H1 (cell line): ENCODE measurements at regions not wholly inside any gene's neighbourhood (a gene's known extent, or its start where the extent isn't known, plus 50 kb on each side); places are given as distances from the start of the nearest gene placed in this dataset.

Source experiments
- CTCF ChIA-PET: fragments of 300-600 bp; sonication (Branson Sonifier 250); formaldehyde crosslinking; loops from one replicate; lab custom pipeline; 2021; ENCODE audit not compliant: partially characterized antibody; lab: Charles Lee
- POLR2A ChIA-PET: fragments of 300-600 bp; sonication (Branson Sonifier 250); formaldehyde crosslinking; loops from one replicate; lab custom pipeline; 2021; ENCODE audit warnings: inconsistent platforms; ENCODE audit not compliant: partially characterized antibody; lab: Charles Lee
- DNase-seq, 2 experiments: peaks; one replicate each; pipeline versions ENCODE4 v3.0.0 to v3.0.0-alpha.2; 2010 to 2022; ENCODE audit warnings: low spot score in 2 of 2, low read depth in 1 of 2, mixed read lengths in 1 of 2
- FAIRE-seq: peaks from 2 replicates; lab custom pipeline; 2011; peaks lifted over from hg19 to GRCh38; lab: Jason Lieb, UNC
- H2AFZ ChIP-seq: 2 replicates; pipeline ENCODE4 v1.8.1; 2012; ENCODE audit warnings: low read length, inconsistent platforms
- H2AK5ac ChIP-seq: 2 replicates; pipeline ENCODE4 v1.6.1; 2013; ENCODE audit warnings: low read depth, low read length
- H2BK120ac ChIP-seq: replicated peaks from 2 replicates; pipeline ENCODE3; 2013; ENCODE audit warnings: low read depth, low read length, inconsistent platforms
- H2BK12ac ChIP-seq: 2 replicates; pipeline ENCODE4 v1.6.1; 2013; ENCODE audit warnings: low read depth, low read length
- H2BK15ac ChIP-seq: 2 replicates; pipeline ENCODE4 v1.6.1; 2013; ENCODE audit warnings: low read length
- H2BK20ac ChIP-seq: 2 replicates; pipeline ENCODE4 v1.6.1; 2013; ENCODE audit warnings: low read length
- H2BK5ac ChIP-seq: 2 replicates; pipeline ENCODE4 v1.6.1; 2013; ENCODE audit warnings: low read depth, low read length
- H3K14ac ChIP-seq: 2 replicates; pipeline ENCODE4 v1.6.1; 2013; ENCODE audit warnings: inconsistent platforms; ENCODE audit not compliant: insufficient read length
- H3K18ac ChIP-seq: 2 replicates; pipeline ENCODE4 v1.6.1; 2013; ENCODE audit warnings: low read length; ENCODE audit errors: extremely low read depth
- H3K23ac ChIP-seq: 2 replicates; pipeline ENCODE4 v1.6.1; 2013; ENCODE audit warnings: inconsistent platforms; ENCODE audit not compliant: insufficient read length
- H3K23me2 ChIP-seq: 2 replicates; pipeline ENCODE4 v1.6.1; 2013; ENCODE audit warnings: low read depth, low read length
- H3K27ac ChIP-seq: 2 replicates; pipeline ENCODE4 v1.6.1; 2011; ENCODE audit warnings: low read depth, low read length, inconsistent platforms
- H3K27me3 ChIP-seq, 4 experiments: replicated peaks in 1 of 4; 1 replicate in 1 of 4; 2 replicates in 3 of 4; pipeline versions ENCODE4 v1.6.1 to v1.8.1; 2011 to 2013; ENCODE audit warnings: low read length in 3 of 4, mild to moderate bottlenecking in 3 of 4, inconsistent platforms in 2 of 4, mixed read lengths in 2 of 4, moderate library complexity in 1 of 4; ENCODE audit not compliant: control insufficient read depth in 3 of 4, insufficient read depth in 3 of 4; ENCODE audit errors: extremely low read depth in 1 of 4
- H3K36me3 ChIP-seq, 4 experiments: 2 replicates each; pipeline versions ENCODE4 v1.6.1 to v1.8.1; 2011 to 2013; ENCODE audit warnings: mild to moderate bottlenecking in 4 of 4, low read length in 3 of 4, moderate library complexity in 2 of 4, control low read depth in 1 of 4, inconsistent platforms in 1 of 4; ENCODE audit not compliant: insufficient read depth in 4 of 4, control insufficient read depth in 2 of 4
- H3K4ac ChIP-seq: replicated peaks from 2 replicates; pipeline ENCODE3; 2013; ENCODE audit warnings: low read length, low read depth, mixed read lengths, inconsistent platforms; ENCODE audit not compliant: insufficient read length
- H3K4me1 ChIP-seq, 4 experiments: replicated peaks in 1 of 4; 1 replicate in 1 of 4; 2 replicates in 3 of 4; pipeline versions ENCODE4 v1.6.1 to v1.8.1; 2011 to 2013; ENCODE audit warnings: low read length in 3 of 4, inconsistent platforms in 2 of 4, mixed read lengths in 1 of 4; ENCODE audit not compliant: insufficient read depth in 4 of 4, control insufficient read depth in 3 of 4
- H3K4me2 ChIP-seq, 2 experiments: 2 replicates each; pipeline versions ENCODE4 v1.6.1 to v1.8.1; 2011 to 2013; ENCODE audit warnings: low read depth in 2 of 2, low read length in 2 of 2, control low read depth in 1 of 2, inconsistent platforms in 1 of 2, mild to moderate bottlenecking in 1 of 2; ENCODE audit not compliant: insufficient read depth in 1 of 2
- H3K4me3 ChIP-seq, 4 experiments: fragments of 200-600, 300-600 bp in 1 of 4; sonication (generic), shearing (Covaris generic), sonication (Bioruptor Twin) in 1 of 4; 2 replicates each; pipeline versions ENCODE4 v1.5.1 to v1.8.1; 2011 to 2016; ENCODE audit warnings: low read length in 4 of 4, low read depth in 3 of 4, control low read depth in 2 of 4, inconsistent platforms in 2 of 4, mild to moderate bottlenecking in 2 of 4, mixed read lengths in 1 of 4, moderate library complexity in 1 of 4; ENCODE audit not compliant: insufficient read depth in 2 of 4; ENCODE audit errors: extremely low read depth in 1 of 4
- H3K56ac ChIP-seq: replicated peaks from 2 replicates; pipeline ENCODE3; 2013; ENCODE audit warnings: low read depth, mild to moderate bottlenecking, mixed read lengths, low read length, inconsistent platforms; ENCODE audit not compliant: insufficient read length
- H3K79me1 ChIP-seq: 2 replicates; pipeline ENCODE4 v1.6.1; 2013; ENCODE audit warnings: low read depth, low read length, control low read depth
- H3K79me2 ChIP-seq, 2 experiments: 2 replicates each; pipeline versions ENCODE4 v1.6.1 to v1.8.1; 2012 to 2013; ENCODE audit warnings: low read length in 2 of 2, mild to moderate bottlenecking in 2 of 2, inconsistent platforms in 1 of 2; ENCODE audit not compliant: insufficient read depth in 2 of 2, control insufficient read depth in 1 of 2
- H3K9ac ChIP-seq, 4 experiments: replicated peaks in 1 of 4; 1 replicate in 1 of 4; 2 replicates in 3 of 4; pipeline versions ENCODE4 v1.6.1 to v1.8.1; 2011 to 2013; ENCODE audit warnings: low read depth in 3 of 4, low read length in 3 of 4, control low read depth in 2 of 4, mild to moderate bottlenecking in 2 of 4, moderate library complexity in 2 of 4, inconsistent platforms in 1 of 4; ENCODE audit errors: extremely low read depth in 1 of 4
- H3K9me3 ChIP-seq, 2 experiments: 2 replicates each; pipeline versions ENCODE4 v1.6.1 to v1.8.1; 2012 to 2013; ENCODE audit warnings: mild to moderate bottlenecking in 2 of 2, moderate library complexity in 2 of 2, control low read depth in 1 of 2, inconsistent platforms in 1 of 2, low read depth in 1 of 2, low read length in 1 of 2, mixed read lengths in 1 of 2; ENCODE audit not compliant: insufficient read depth in 2 of 2
- H4K20me1 ChIP-seq, 2 experiments: replicated peaks in 1 of 2; 2 replicates each; pipeline versions ENCODE3 to v1.8.1; 2011 to 2013; ENCODE audit warnings: inconsistent platforms in 2 of 2, low read length in 2 of 2, mild to moderate bottlenecking in 1 of 2; ENCODE audit not compliant: insufficient read depth in 2 of 2, control insufficient read depth in 1 of 2
- H4K5ac ChIP-seq: 2 replicates; pipeline ENCODE4 v1.6.1; 2013; ENCODE audit warnings: low read length, low read depth, mixed read lengths, inconsistent platforms; ENCODE audit not compliant: insufficient read length
- H4K8ac ChIP-seq: 2 replicates; pipeline ENCODE4 v1.8.0; 2013; ENCODE audit warnings: mild to moderate bottlenecking, moderate library complexity, low read length, inconsistent platforms; ENCODE audit not compliant: insufficient read depth; ENCODE audit errors: extremely low read depth
- H4K91ac ChIP-seq: replicated peaks from 2 replicates; pipeline ENCODE3; 2013; ENCODE audit warnings: low read length, mixed read lengths, inconsistent platforms; ENCODE audit not compliant: insufficient read length
- MAFK ChIP-seq: IDR thresholded peaks from 2 replicates; pipeline ENCODE4 v1.6.1; 2012; ENCODE audit warnings: low read depth, mild to moderate bottlenecking, improper control_type of control experiment, low read length
- RAD21 ChIP-seq, 2 experiments: IDR thresholded peaks in 1 of 2; conservative IDR thresholded peaks in 1 of 2; 2 replicates each; pipeline ENCODE4 v1.6.1; 2011; ENCODE audit warnings: low read depth in 2 of 2, low read length in 2 of 2, improper control_type of control experiment in 1 of 2, inconsistent platforms in 1 of 2, mild to moderate bottlenecking in 1 of 2, moderate library complexity in 1 of 2
- WGBS, 2 experiments: shearing (Covaris generic) in 1 of 2; methylation state at CpG; one replicate each; pipeline versions ENCODE4 v1.1.6 to v1.1.7; 2013 to 2015; ENCODE audit warnings: low lambda C conversion rate in 2 of 2, mixed read lengths in 2 of 2, inconsistent platforms in 1 of 2, low coverage in 1 of 2, missing lambda C conversion rate in 1 of 2; ENCODE audit not compliant: insufficient replicate concordance in 2 of 2, insufficient coverage in 1 of 2, insufficient read length in 1 of 2; ENCODE audit errors: extremely low coverage in 1 of 2, missing lambda C conversion rate in 1 of 2; 5-methylcytosine and 5-hydroxymethylcytosine counted together

GRCh38 chr2:23118313-23118712 lies 266.7 kb upstream of the KLHL29 start:
- no peak overlapping the region for H4K5ac ChIP-seq
- H2BK15ac ChIP-seq: no peak overlapping the region
- no peak overlapping the region for H3K14ac ChIP-seq
- no peak overlapping the region for H2BK12ac ChIP-seq
- no peaks in the 10 kb centered on the region for H3K79me1 ChIP-seq
- H3K23me2 ChIP-seq: no peaks in the 10 kb centered on the region; the same call in 1 of the 2 replicates
- H3K23ac ChIP-seq: no peak overlapping the region
- no peak overlapping the region for H3K18ac ChIP-seq
- no peak overlapping the region for H2BK5ac ChIP-seq
- no peak overlapping the region for H3K9ac ChIP-seq
- no peak overlapping the region for H2AFZ ChIP-seq
- no peak overlapping the region for H3K4ac ChIP-seq
- H3K79me2 ChIP-seq: no peaks in the 10 kb centered on the region
- H3K56ac ChIP-seq: no peak overlapping the region
- H4K8ac ChIP-seq: no peak overlapping the region
- H2BK120ac ChIP-seq: no peak overlapping the region
- no peaks in the 10 kb centered on the region for H3K27me3 ChIP-seq
- no peak overlapping the region for H3K27ac ChIP-seq
- 93% methylated on average over 9 of the region's 9 CpGs; no CpG with 5 or more reads in 1 of the 2 experiments for WGBS, 2 experiments
- no peaks in the 10 kb centered on the region for H3K4me1 ChIP-seq
- DNase-seq (no peak), FAIRE-seq (no peak)
- H4K91ac ChIP-seq: no peak overlapping the region
- no peak overlapping the region for H3K4me2 ChIP-seq
- ChIA-PET POLR2A (no interaction called here), CTCF (interaction anchor here (0.9 to 1.6 kb wide), 3 partner anchors 13 to 43 kb away, joined by 3 to 4 read pairs (median 3); no protein-coding TSS in a partner anchor)
- no peaks in the 10 kb centered on the region for H4K20me1 ChIP-seq
- no peak overlapping the region for H3K4me3 ChIP-seq
- H2AK5ac ChIP-seq: no peak overlapping the region
- no peaks in the 10 kb centered on the region for H3K36me3 ChIP-seq
- peak; percentile 11 to 24; a peak in 1 of 4 replicates for TF ChIP-seq RAD21 (IDR thresholded peaks at IDR 0.05 in 1 of 2, conservative IDR thresholded peaks at IDR 0.05 in 1 of 2; ENCODE audit: low read depth in 2 of 2, low read length in 2 of 2)
- no peak for TF ChIP-seq MAFK
- TF ChIP-seq, all 59 proteins: peak for 1
- no peaks in the 10 kb centered on the region for H3K9me3 ChIP-seq
- no peak overlapping the region for H2BK20ac ChIP-seq
